NB4 (cell line): ENCODE measurements at regions not wholly inside any gene's neighbourhood (a gene's known extent, or its start where the extent isn't known, plus 50 kb on each side); places are given as distances from the start of the nearest gene placed in this dataset.

Experiments used
- DNase-seq: peaks from one replicate; pipeline ENCODE4 v3.0.0; 2010; ENCODE audit warnings: low read depth
- H3K4me3 ChIP-seq: one replicate; pipeline ENCODE4 v1.5.1; 2011; ENCODE audit warnings: mild to moderate bottlenecking, low read depth, low read length, moderate library complexity
- CTCF ChIP-seq: IDR thresholded peaks from one replicate; pipeline ENCODE4 v1.5.1; 2012; ENCODE audit warnings: low read depth, low read length
- MAX ChIP-seq: IDR thresholded peaks from 2 replicates; pipeline ENCODE4 v1.6.1; 2011; ENCODE audit warnings: low read depth, low read length
- MYC ChIP-seq: IDR thresholded peaks from 2 replicates; pipeline ENCODE4 v1.6.1; 2011; ENCODE audit warnings: low read depth, low read length
- POLR2A ChIP-seq: IDR thresholded peaks from 2 replicates; pipeline ENCODE4 v1.6.1; 2011; ENCODE audit warnings: mild to moderate bottlenecking; ENCODE audit not compliant: insufficient read length; ENCODE audit errors: extremely low read depth

GRCh38 chr5:4050203-4050602 lies 454.6 kb downstream of the IRX1 start:
- DNase-seq = no peak
- TF ChIP-seq POLR2A = no peak
- H3K4me3 ChIP-seq = no peak overlapping the region

GRCh38 chr5:4053136-4053535 lies 457.5 kb downstream of the IRX1 start:
- TF ChIP-seq POLR2A (no peak), CTCF (no peak), MAX (no peak), MYC (no peak)
- no peak overlapping the region for H3K4me3 ChIP-seq
- DNase-seq = no peak

GRCh38 chr5:4054092-4054491 lies 458.5 kb downstream of the IRX1 start:
- DNase-seq = no peak
- TF ChIP-seq MAX (no peak), CTCF (no peak), POLR2A (no peak), MYC (no peak)
- H3K4me3 ChIP-seq = no peak overlapping the region

DNA sequence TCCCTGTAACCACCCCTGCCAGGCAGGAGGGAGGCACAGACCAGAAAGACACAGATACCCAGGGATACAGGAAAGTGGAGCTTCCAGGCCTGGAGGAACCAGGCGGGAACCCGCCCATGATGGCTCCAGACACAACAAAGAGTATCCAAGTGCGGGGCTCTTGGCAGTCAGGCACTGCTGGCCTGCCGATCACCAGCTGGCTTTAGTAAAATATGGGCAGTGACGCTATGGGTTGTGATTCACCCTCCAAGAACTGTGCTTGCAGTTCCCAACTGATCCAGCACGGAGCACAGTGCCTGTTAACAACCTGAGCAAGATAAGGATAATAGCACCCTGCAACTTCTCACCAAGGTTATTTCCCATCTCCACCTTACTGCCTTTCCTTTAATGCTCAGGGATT lies 463.3 kb downstream of the IRX1 start:
- H3K4me3 ChIP-seq = no peak overlapping the region
- no peak for DNase-seq
- no peak for TF ChIP-seq MYC
- TF ChIP-seq MAX = no peak
- no peak for TF ChIP-seq CTCF
- TF ChIP-seq POLR2A = no peak

DNA sequence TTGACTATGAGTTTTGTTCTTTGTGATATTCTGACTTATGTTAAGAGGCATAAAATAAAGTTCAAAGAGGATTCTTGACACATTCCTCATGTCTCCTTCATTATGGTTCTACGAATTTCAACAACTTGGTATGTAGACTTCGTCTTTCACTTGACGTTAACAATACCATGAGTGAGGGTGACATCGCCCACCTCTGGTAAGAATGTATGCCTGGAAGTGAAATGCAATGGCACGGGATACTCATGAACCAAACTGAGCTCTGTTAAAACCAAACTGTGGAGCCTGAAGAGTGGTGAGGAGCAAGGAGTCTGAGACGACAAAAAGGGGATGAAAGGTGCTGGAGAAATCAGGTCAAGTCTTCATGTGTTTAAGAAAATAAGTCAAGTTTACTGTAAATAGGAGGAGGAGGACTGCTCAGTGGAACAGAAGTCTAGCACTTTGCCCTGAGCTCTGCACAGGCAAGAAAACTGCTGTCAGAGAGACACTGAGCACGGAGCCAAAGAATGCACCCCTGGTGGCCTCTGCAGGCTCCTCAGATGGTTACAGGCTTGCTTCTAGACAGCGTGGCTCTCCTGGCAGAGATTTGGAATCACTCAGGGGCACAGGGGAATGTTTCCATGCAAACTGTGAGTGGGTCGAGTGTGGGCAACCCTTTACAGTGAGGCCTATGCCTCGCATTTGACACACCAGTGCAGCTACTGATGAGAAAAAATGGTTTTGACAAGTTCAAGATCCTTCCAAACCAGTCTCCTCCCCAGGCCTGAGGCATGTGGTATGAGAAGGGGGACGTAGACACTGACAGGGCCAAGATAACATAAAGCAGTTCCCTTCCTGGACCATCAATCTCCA lies 470.1 kb downstream of the IRX1 start:
- H3K4me3 ChIP-seq = no peak overlapping the region
- no peak for DNase-seq
- TF ChIP-seq CTCF = no peak
- TF ChIP-seq POLR2A = no peak
- no peak for TF ChIP-seq MYC

DNA sequence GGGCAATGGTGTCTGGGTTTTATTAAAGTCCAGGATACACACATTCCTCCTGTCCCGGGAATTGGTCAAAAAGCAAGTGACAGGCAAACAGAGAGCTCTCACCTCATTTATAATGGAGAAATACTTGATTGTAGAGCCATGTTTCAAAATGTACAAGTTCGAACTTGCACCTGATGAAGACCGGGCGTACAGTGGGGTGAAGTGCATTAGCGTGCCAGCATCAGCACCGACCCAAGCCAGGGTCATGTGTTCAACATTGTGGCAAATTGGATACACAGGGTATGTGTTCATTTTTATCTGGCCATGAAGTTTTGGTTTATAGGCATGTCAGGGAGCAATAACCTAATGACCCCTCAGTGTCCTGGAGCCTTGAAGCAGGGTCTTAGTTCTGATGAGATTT lies 472.5 kb downstream of the IRX1 start:
- no peak for TF ChIP-seq MAX
- no peak for TF ChIP-seq POLR2A
- TF ChIP-seq MYC = no peak
- no peak for TF ChIP-seq CTCF
- H3K4me3 ChIP-seq = no peak overlapping the region

More for the DNA sequence above, 472.5 kb downstream of the IRX1 start:
- no peak for DNase-seq
